ENCODE measurements at regions not wholly inside any gene's neighbourhood (a gene's known extent, or its start where the extent isn't known, plus 50 kb on each side); places are given as distances from the start of the nearest gene placed in this dataset.
"Not testable (repeated sequence)": the region's sequence is repeated elsewhere in the genome, so short reads cannot be mapped to it uniquely, and the experiment has no call there.

GRCh38 chr15:30830961-30831360 lies 72.8 kb upstream of the FAN1 start:
- ATAC-seq, result no peak

GRCh38 chr15:30833379-30833778 lies 70.3 kb upstream of the FAN1 start:
- not testable (repeated sequence) for ATAC-seq

More at GRCh38 chr15:30830961-30831360, 72.8 kb upstream of the FAN1 start:
- TF ChIP-seq ESRRG (CRISPR knock-in tag; IDR thresholded peaks at IDR 0.05) (no peak), ZFP3 (CRISPR knock-in tag; IDR thresholded peaks at IDR 0.05) (no peak), TOX (CRISPR knock-in tag; IDR thresholded peaks at IDR 0.05; ENCODE audit: borderline replicate concordance) (no peak), POU6F1 (CRISPR knock-in tag; IDR thresholded peaks at IDR 0.05; ENCODE audit: borderline replicate concordance, low read depth) (no peak), ISL1 (CRISPR knock-in tag; IDR thresholded peaks at IDR 0.05) (no peak), RARB (CRISPR knock-in tag; IDR thresholded peaks at IDR 0.05) (no peak), ZNF8 (CRISPR knock-in tag; IDR thresholded peaks at IDR 0.05) (no peak), ZNF565 (CRISPR knock-in tag; conservative IDR thresholded peaks at IDR 0.05; ENCODE audit: low read depth) (no peak), ZC3H10 (CRISPR knock-in tag; IDR thresholded peaks at IDR 0.05) (no peak), TSHZ2 (CRISPR knock-in tag; IDR thresholded peaks at IDR 0.05) (no peak), ARNTL (CRISPR knock-in tag; IDR thresholded peaks at IDR 0.05; ENCODE audit: borderline replicate concordance, low read depth) (no peak), PPARA (CRISPR knock-in tag; IDR thresholded peaks at IDR 0.05; ENCODE audit: borderline replicate concordance) (no peak), ZNF70 (CRISPR knock-in tag; IDR thresholded peaks at IDR 0.05) (no peak)
- TF ChIP-seq, protein P1, sequence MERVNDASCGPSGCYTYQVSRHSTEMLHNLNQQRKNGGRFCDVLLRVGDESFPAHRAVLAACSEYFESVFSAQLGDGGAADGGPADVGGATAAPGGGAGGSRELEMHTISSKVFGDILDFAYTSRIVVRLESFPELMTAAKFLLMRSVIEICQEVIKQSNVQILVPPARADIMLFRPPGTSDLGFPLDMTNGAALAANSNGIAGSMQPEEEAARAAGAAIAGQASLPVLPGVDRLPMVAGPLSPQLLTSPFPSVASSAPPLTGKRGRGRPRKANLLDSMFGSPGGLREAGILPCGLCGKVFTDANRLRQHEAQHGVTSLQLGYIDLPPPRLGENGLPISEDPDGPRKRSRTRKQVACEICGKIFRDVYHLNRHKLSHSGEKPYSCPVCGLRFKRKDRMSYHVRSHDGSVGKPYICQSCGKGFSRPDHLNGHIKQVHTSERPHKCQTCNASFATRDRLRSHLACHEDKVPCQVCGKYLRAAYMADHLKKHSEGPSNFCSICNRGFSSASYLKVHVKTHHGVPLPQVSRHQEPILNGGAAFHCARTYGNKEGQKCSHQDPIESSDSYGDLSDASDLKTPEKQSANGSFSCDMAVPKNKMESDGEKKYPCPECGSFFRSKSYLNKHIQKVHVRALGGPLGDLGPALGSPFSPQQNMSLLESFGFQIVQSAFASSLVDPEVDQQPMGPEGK (CRISPR knock-in tag; IDR thresholded peaks at IDR 0.05; ENCODE audit: borderline replicate concordance), result no peak
- TF ChIP-seq, protein P2, sequence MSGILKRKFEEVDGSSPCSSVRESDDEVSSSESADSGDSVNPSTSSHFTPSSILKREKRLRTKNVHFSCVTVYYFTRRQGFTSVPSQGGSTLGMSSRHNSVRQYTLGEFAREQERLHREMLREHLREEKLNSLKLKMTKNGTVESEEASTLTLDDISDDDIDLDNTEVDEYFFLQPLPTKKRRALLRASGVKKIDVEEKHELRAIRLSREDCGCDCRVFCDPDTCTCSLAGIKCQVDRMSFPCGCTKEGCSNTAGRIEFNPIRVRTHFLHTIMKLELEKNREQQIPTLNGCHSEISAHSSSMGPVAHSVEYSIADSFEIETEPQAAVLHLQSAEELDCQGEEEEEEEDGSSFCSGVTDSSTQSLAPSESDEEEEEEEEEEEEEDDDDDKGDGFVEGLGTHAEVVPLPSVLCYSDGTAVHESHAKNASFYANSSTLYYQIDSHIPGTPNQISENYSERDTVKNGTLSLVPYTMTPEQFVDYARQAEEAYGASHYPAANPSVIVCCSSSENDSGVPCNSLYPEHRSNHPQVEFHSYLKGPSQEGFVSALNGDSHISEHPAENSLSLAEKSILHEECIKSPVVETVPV (CRISPR knock-in tag; IDR thresholded peaks at IDR 0.05), result no peak
- TF ChIP-seq, protein P3, sequence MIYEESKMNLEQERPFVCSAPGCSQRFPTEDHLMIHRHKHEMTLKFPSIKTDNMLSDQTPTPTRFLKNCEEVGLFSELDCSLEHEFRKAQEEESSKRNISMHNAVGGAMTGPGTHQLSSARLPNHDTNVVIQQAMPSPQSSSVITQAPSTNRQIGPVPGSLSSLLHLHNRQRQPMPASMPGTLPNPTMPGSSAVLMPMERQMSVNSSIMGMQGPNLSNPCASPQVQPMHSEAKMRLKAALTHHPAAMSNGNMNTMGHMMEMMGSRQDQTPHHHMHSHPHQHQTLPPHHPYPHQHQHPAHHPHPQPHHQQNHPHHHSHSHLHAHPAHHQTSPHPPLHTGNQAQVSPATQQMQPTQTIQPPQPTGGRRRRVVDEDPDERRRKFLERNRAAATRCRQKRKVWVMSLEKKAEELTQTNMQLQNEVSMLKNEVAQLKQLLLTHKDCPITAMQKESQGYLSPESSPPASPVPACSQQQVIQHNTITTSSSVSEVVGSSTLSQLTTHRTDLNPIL (CRISPR knock-in tag; IDR thresholded peaks at IDR 0.05; ENCODE audit: low read depth), result no peak

DNA sequence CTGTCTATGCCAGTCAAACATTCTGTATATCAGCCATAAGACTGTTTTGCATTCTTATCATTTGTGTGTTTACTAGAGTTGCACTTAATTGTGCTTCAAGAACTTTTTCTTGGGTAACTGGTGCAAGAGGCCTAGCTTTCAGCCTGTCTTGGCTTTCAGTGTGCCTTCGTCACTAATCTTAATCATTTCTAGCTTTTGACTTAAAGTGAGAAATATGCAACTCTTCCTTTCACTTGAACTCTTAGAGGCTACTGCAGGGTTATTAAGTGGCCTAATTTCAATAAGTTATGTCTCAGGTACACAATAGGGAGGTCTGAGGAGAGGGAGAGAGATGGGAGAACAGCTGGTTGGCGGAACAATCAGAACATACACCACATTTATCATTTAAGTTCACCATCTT lies 62.1 kb upstream of the FAN1 start:
- ATAC-seq, result not testable (repeated sequence)

DNA sequence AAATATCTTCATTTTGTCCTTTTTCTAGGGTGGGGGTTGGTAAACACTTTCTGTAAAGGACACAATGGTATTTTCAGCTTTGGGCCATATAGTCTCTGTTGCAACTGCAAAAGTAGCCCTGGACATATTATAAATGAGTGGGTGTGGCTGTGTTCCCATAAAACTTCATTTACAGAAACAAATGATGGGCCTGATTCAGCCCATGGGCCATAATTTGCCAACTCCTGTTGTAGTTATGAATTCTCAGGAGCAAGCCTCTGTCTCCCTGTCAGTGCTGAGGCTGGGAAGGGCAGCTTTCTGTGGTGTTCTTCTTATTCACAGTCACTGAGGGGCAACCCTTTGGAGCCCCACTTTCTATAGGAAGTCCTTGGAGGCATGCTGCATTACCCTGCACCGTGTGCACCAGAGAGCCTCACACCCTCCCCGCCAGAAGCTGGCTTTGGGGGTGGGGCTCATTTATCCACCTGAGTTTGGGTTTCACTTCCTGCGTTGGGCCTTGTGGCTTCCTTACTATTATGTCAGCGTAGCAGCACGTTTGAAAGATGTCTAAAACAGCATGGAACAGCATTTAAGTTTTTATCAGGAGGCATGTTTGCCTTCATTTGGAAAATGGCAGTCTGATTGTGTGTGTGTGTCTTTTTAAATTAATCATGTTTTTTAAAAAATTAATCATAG lies 60.8 kb upstream of the FAN1 start:
- not testable (repeated sequence) for ATAC-seq

DNA sequence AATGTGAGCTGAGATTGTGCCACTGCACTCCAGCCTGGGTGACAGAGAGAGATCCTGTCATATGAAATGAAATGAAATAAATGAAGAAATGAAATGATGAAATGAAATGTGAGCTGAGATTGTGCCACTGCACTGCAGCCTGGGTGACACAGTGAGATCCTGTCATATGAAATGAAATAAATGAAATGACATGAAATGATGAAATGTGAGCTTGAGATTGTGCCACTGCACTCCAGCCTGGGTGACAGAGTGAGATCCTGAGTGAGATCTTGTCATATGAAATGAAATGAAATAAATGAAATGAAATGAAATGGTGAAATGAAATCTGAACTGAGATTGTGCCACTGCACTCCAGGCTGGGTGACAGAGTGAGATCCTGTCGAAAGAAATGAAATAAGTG lies 58.2 kb upstream of the FAN1 start:
- not testable (repeated sequence) for ATAC-seq
